T-helper 1 cell treated with Interleukin-12 subunit alpha and Interleukin-12 subunit beta and Interleukin-4 antibody, amounts not matched to agents 30 μg/mL and 1 μg/mL, for 36 hours (primary cell): ENCODE measurements at regions not wholly inside any gene's neighbourhood (a gene's known extent, or its start where the extent isn't known, plus 50 kb on each side); places are given as distances from the start of the nearest gene placed in this dataset.

Source experiments
- H3K27ac Mint-ChIP-seq: one replicate; pipeline ENCODE4 v1.8.0; 2021; ENCODE audit warnings: mild to moderate bottlenecking, mixed read lengths
- H3K27me3 Mint-ChIP-seq: one replicate; pipeline ENCODE4 v1.8.0; 2021; ENCODE audit warnings: low read depth, mixed read lengths
- H3K36me3 Mint-ChIP-seq: one replicate; pipeline ENCODE4 v1.8.0; 2021; ENCODE audit warnings: low read depth, mixed read lengths
- H3K4me1 Mint-ChIP-seq: one replicate; pipeline ENCODE4 v1.8.0; 2021; ENCODE audit warnings: low read depth, mixed read lengths
- H3K4me3 Mint-ChIP-seq: one replicate; pipeline ENCODE4 v1.8.0; 2021; ENCODE audit warnings: mild to moderate bottlenecking, moderate library complexity, mixed read lengths
- H3K9me3 Mint-ChIP-seq: one replicate; pipeline ENCODE4 v1.8.0; 2021; ENCODE audit warnings: mixed read lengths

GRCh38 chr7:109126404-109127050 lies 556.9 kb downstream of the DNAJB9 start:
- no peaks in the 10 kb centered on the region for H3K36me3 Mint-ChIP-seq
- H3K27ac Mint-ChIP-seq: no peak overlapping the region
- H3K4me3 Mint-ChIP-seq: no peak overlapping the region
- peaks cover 3% of the 10 kb centered on the region for H3K9me3 Mint-ChIP-seq
- no peaks in the 10 kb centered on the region for H3K27me3 Mint-ChIP-seq
- H3K4me1 Mint-ChIP-seq: no peaks in the 10 kb centered on the region

GRCh38 chr7:109127145-109127544 lies 557.5 kb downstream of the DNAJB9 start:
- H3K4me3 Mint-ChIP-seq: no peak overlapping the region
- no peaks in the 10 kb centered on the region for H3K27me3 Mint-ChIP-seq
- H3K4me1 Mint-ChIP-seq: no peaks in the 10 kb centered on the region
- peaks cover 8% of the 10 kb centered on the region for H3K9me3 Mint-ChIP-seq
- no peak overlapping the region for H3K27ac Mint-ChIP-seq
- no peaks in the 10 kb centered on the region for H3K36me3 Mint-ChIP-seq

- no peak overlapping the region for H3K4me3 Mint-ChIP-seq
- H3K27me3 Mint-ChIP-seq: no peaks in the 10 kb centered on the region
- no peaks in the 10 kb centered on the region for H3K36me3 Mint-ChIP-seq
- peaks cover 10% of the 10 kb centered on the region for H3K9me3 Mint-ChIP-seq
- H3K27ac Mint-ChIP-seq: no peak overlapping the region
- H3K4me1 Mint-ChIP-seq: no peaks in the 10 kb centered on the region
These were observed 561.5 kb downstream of the DNAJB9 start for GRCh38 chr7:109131141-109131540.

- no peak overlapping the region for H3K4me3 Mint-ChIP-seq
- no peaks in the 10 kb centered on the region for H3K27me3 Mint-ChIP-seq
- H3K36me3 Mint-ChIP-seq: no peaks in the 10 kb centered on the region
- H3K4me1 Mint-ChIP-seq: no peaks in the 10 kb centered on the region
- peaks cover 25% of the 10 kb centered on the region for H3K9me3 Mint-ChIP-seq
- no peak overlapping the region for H3K27ac Mint-ChIP-seq
These were observed 567.2 kb downstream of the DNAJB9 start for GRCh38 chr7:109136893-109137292.

- Mint-ChIP-seq H3K27ac (no peak overlapping the region), H3K4me3 (no peak overlapping the region), H3K27me3 (no peaks in the 10 kb centered on the region), H3K9me3 (peaks cover 5% of the 10 kb centered on the region), H3K4me1 (no peaks in the 10 kb centered on the region), H3K36me3 (no peaks in the 10 kb centered on the region)
These were observed 585.1 kb downstream of the DNAJB9 start for GRCh38 chr7:109154748-109155147.

GRCh38 chr7:109158246-109158645 lies 588.6 kb downstream of the DNAJB9 start:
- no peak overlapping the region for H3K4me3 Mint-ChIP-seq
- H3K9me3 Mint-ChIP-seq: peaks cover 5% of the 10 kb centered on the region
- H3K4me1 Mint-ChIP-seq: no peaks in the 10 kb centered on the region
- H3K36me3 Mint-ChIP-seq: no peaks in the 10 kb centered on the region
- no peaks in the 10 kb centered on the region for H3K27me3 Mint-ChIP-seq
- no peak overlapping the region for H3K27ac Mint-ChIP-seq

- H3K27ac Mint-ChIP-seq: no peak overlapping the region
- no peaks in the 10 kb centered on the region for H3K9me3 Mint-ChIP-seq
- H3K36me3 Mint-ChIP-seq: no peaks in the 10 kb centered on the region
- H3K4me3 Mint-ChIP-seq: no peak overlapping the region
- H3K4me1 Mint-ChIP-seq: no peaks in the 10 kb centered on the region
- H3K27me3 Mint-ChIP-seq: no peaks in the 10 kb centered on the region
These were observed 607.0 kb downstream of the DNAJB9 start for GRCh38 chr7:109176661-109177060.

GRCh38 chr7:109178342-109178741 lies 608.7 kb downstream of the DNAJB9 start:
- Mint-ChIP-seq H3K27me3 (no peaks in the 10 kb centered on the region), H3K27ac (no peak overlapping the region), H3K4me1 (no peaks in the 10 kb centered on the region), H3K36me3 (no peaks in the 10 kb centered on the region), H3K9me3 (peaks cover 4% of the 10 kb centered on the region), H3K4me3 (no peak overlapping the region)

- H3K9me3 Mint-ChIP-seq: peaks cover 4% of the 10 kb centered on the region
- no peaks in the 10 kb centered on the region for H3K4me1 Mint-ChIP-seq
- no peak overlapping the region for H3K4me3 Mint-ChIP-seq
- H3K27ac Mint-ChIP-seq: no peak overlapping the region
- no peaks in the 10 kb centered on the region for H3K27me3 Mint-ChIP-seq
- H3K36me3 Mint-ChIP-seq: no peaks in the 10 kb centered on the region
These were observed 609.9 kb downstream of the DNAJB9 start for GRCh38 chr7:109179601-109180000.

GRCh38 chr7:109190766-109191398 lies 621.2 kb downstream of the DNAJB9 start:
- no peak overlapping the region for H3K27ac Mint-ChIP-seq
- no peak overlapping the region for H3K4me3 Mint-ChIP-seq
- no peaks in the 10 kb centered on the region for H3K36me3 Mint-ChIP-seq
- no peaks in the 10 kb centered on the region for H3K4me1 Mint-ChIP-seq
- H3K27me3 Mint-ChIP-seq: no peaks in the 10 kb centered on the region
- H3K9me3 Mint-ChIP-seq: peaks cover 6% of the 10 kb centered on the region

- no peaks in the 10 kb centered on the region for H3K36me3 Mint-ChIP-seq
- H3K9me3 Mint-ChIP-seq: peaks cover 5% of the 10 kb centered on the region
- no peak overlapping the region for H3K27ac Mint-ChIP-seq
- H3K4me3 Mint-ChIP-seq: no peak overlapping the region
- no peaks in the 10 kb centered on the region for H3K27me3 Mint-ChIP-seq
- H3K4me1 Mint-ChIP-seq: no peaks in the 10 kb centered on the region
These were observed 636.5 kb downstream of the DNAJB9 start for GRCh38 chr7:109206196-109206595.

GRCh38 chr7:109213081-109213480 lies 643.4 kb downstream of the DNAJB9 start:
- Mint-ChIP-seq H3K4me1 (no peaks in the 10 kb centered on the region), H3K27ac (no peak overlapping the region), H3K27me3 (no peaks in the 10 kb centered on the region), H3K4me3 (no peak overlapping the region), H3K36me3 (no peaks in the 10 kb centered on the region), H3K9me3 (peaks cover 8% of the 10 kb centered on the region)

GRCh38 chr7:109215341-109215740 lies 645.7 kb downstream of the DNAJB9 start:
- Mint-ChIP-seq H3K27me3 (no peaks in the 10 kb centered on the region), H3K27ac (no peak overlapping the region), H3K4me3 (no peak overlapping the region), H3K4me1 (no peaks in the 10 kb centered on the region), H3K9me3 (peaks cover 8% of the 10 kb centered on the region), H3K36me3 (no peaks in the 10 kb centered on the region)

- Mint-ChIP-seq H3K4me3 (no peak overlapping the region), H3K36me3 (no peaks in the 10 kb centered on the region), H3K9me3 (no peaks in the 10 kb centered on the region), H3K27me3 (no peaks in the 10 kb centered on the region), H3K27ac (no peak overlapping the region), H3K4me1 (no peaks in the 10 kb centered on the region)
These were observed 654.4 kb downstream of the DNAJB9 start for GRCh38 chr7:109224100-109224499.

GRCh38 chr7:109226699-109227098 lies 657.0 kb downstream of the DNAJB9 start:
- Mint-ChIP-seq H3K36me3 (no peaks in the 10 kb centered on the region), H3K27me3 (no peaks in the 10 kb centered on the region), H3K4me1 (no peaks in the 10 kb centered on the region), H3K4me3 (no peak overlapping the region), H3K27ac (no peak overlapping the region), H3K9me3 (no peaks in the 10 kb centered on the region)
